Body of pancreas (tissue), 4 donors: ENCODE measurements at regions not wholly inside any gene's neighbourhood (a gene's known extent, or its start where the extent isn't known, plus 50 kb on each side); places are given as distances from the start of the nearest gene placed in this dataset.

Source experiments
- ATAC-seq: fragments of 150-250 bp; one replicate; pipeline ENCODE4 v1.9.1; 2016
- DNase-seq, 4 donors: peaks; one replicate each; pipeline ENCODE4 v3.0.0-alpha.2; 2019
- H3K27ac ChIP-seq, 4 donors: fragments of 200-600 bp; sonication (generic); 1 replicate in 3 of 4; 2 replicates in 1 of 4; pipeline versions ENCODE4 v1.5.1 to v1.6.1; 2016 to 2019; ENCODE audit warnings: mild to moderate bottlenecking in 1 of 4, mixed read lengths in 1 of 4, moderate library complexity in 1 of 4
- H3K27me3 ChIP-seq, 2 donors: fragments of 200-600 bp; sonication (generic); one replicate each; pipeline ENCODE4 v1.6.0; 2016; ENCODE audit warnings: mild to moderate bottlenecking in 1 of 2
- H3K36me3 ChIP-seq, 2 donors: fragments of 200-600 bp; sonication (generic); replicated peaks in 1 of 2; 2 replicates each; pipeline ENCODE4 v1.5.1; 2016; ENCODE audit warnings: low read depth in 2 of 2; ENCODE audit not compliant: insufficient read depth in 1 of 2
- H3K4me1 ChIP-seq: fragments of 200-600 bp; sonication (generic); one replicate; pipeline ENCODE4 v1.6.0; 2016
- H3K4me3 ChIP-seq, 2 donors: fragments of 200-600 bp; sonication (generic); 1 replicate in 1 of 2; 2 replicates in 1 of 2; pipeline ENCODE4 v1.5.1; 2016 to 2019
- H3K9me3 ChIP-seq, 3 donors: fragments of 200-600 bp; sonication (generic); 1 replicate in 2 of 3; 2 replicates in 1 of 3; pipeline ENCODE4 v1.5.1; 2016
- POLR2A ChIP-seq, 3 donors: fragments of 450-650 bp; IDR thresholded peaks; one replicate each; pipeline ENCODE4 v1.6.1; 2016; ENCODE audit warnings: antibody characterized with exemption in 3 of 3, mild to moderate bottlenecking in 2 of 3
- WGBS, 2 donors: methylation state at CpG; one replicate each; pipeline ENCODE4 v1.1.5; 2017; 5-methylcytosine and 5-hydroxymethylcytosine counted together
- intact Hi-C: fragments of 100-400 bp; cut with DNase I; formaldehyde crosslinking; loops from one replicate; pipeline ENCODE4 v1.15.1; 2023
- TF ChIP-seq, protein P1 (sequence below), 7 experiments: fragments of 450-650 bp in 4 of 7; fragments of 200-600 bp in 3 of 7; sonication (generic) in 3 of 7; IDR thresholded peaks; one replicate each; pipeline ENCODE4 v1.5.1; 2016 to 2019; ENCODE audit warnings: antibody characterized with exemption in 7 of 7

DNA sequence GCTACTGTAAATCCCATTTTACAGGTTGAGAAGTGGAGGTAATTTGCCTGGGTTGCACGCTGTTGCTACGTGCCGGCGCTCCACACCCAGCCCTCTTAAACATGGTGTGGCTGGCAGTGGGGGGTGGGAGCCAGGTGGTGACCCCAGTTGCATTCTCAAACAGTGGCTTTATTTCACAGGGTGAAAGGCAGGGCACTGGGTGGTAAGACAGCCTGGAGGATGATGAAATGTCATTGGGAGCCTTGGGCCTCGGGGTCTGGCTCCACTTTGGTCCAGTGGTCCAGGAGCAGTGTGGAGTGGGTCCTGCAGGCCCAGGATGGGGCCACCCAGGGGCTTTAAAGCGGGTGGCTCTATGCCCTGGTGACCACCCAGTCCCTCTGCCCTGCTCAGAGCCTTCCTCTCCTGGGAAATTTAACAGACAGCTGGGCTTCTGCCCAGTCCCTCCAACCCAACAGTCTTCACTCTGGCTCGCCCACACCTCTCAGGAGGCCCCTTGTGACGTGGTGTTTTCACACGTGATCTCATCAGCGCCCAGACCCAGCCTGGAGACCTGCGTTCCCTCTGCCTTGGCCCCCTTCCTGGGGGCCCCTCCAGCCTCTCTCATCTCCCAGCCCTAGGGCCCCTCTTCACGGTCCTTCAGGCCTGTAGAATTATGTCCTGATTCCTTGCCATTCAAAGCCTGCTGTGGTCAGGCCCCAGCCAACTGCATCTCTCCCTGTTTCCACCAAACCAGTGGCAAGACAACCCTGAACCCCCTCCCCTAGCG, 92.5 kb downstream of the INHBB start:
- H3K27me3 ChIP-seq = no peaks in the 10 kb centered on the region
- no peak overlapping the region for H3K27ac ChIP-seq
- ATAC-seq (no peak), DNase-seq (no peak)
- WGBS, 2 donors = 89 to 90% methylated on average over 11 to 13 of the region's 13 CpGs
- H3K4me3 ChIP-seq = no peak overlapping the region
- no peaks in the 10 kb centered on the region for H3K9me3 ChIP-seq
- intact Hi-C loops = no loop called here
- H3K4me1 ChIP-seq = peaks cover 22% of the 10 kb centered on the region
- no peaks in the 10 kb centered on the region for H3K36me3 ChIP-seq
- no peak for TF ChIP-seq POLR2A (IDR thresholded peaks at IDR 0.05)
- TF ChIP-seq, protein P1, sequence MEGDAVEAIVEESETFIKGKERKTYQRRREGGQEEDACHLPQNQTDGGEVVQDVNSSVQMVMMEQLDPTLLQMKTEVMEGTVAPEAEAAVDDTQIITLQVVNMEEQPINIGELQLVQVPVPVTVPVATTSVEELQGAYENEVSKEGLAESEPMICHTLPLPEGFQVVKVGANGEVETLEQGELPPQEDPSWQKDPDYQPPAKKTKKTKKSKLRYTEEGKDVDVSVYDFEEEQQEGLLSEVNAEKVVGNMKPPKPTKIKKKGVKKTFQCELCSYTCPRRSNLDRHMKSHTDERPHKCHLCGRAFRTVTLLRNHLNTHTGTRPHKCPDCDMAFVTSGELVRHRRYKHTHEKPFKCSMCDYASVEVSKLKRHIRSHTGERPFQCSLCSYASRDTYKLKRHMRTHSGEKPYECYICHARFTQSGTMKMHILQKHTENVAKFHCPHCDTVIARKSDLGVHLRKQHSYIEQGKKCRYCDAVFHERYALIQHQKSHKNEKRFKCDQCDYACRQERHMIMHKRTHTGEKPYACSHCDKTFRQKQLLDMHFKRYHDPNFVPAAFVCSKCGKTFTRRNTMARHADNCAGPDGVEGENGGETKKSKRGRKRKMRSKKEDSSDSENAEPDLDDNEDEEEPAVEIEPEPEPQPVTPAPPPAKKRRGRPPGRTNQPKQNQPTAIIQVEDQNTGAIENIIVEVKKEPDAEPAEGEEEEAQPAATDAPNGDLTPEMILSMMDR (IDR thresholded peaks at IDR 0.05) = no peak

DNA sequence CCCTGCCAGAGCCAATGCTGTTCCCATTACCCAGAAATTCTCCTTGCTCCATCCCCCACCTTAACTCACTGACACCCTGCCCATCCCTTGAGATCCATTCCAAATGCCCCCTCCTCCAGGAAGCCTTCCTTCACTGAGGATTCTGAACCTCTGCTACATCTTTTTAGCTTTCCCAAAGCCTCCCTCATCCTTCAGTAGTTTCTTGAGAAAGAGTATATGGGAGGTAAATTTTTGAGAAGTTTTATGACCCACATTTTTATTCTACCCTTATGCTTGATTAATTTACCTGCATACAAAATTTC, 93.1 kb downstream of the INHBB start:
- Histone ChIP-seq H3K36me3 (no peaks in the 10 kb centered on the region), H3K27me3 (no peaks in the 10 kb centered on the region), H3K27ac (no peak overlapping the region), H3K4me1 (peaks cover 23% of the 10 kb centered on the region), H3K4me3 (no peak overlapping the region), H3K9me3 (no peaks in the 10 kb centered on the region)
- TF ChIP-seq, protein P1 (IDR thresholded peaks at IDR 0.05) = no peak
- no peak for TF ChIP-seq POLR2A (IDR thresholded peaks at IDR 0.05)
- DNase-seq (no peak), ATAC-seq (no peak)
- intact Hi-C loops = no loop called here

DNA sequence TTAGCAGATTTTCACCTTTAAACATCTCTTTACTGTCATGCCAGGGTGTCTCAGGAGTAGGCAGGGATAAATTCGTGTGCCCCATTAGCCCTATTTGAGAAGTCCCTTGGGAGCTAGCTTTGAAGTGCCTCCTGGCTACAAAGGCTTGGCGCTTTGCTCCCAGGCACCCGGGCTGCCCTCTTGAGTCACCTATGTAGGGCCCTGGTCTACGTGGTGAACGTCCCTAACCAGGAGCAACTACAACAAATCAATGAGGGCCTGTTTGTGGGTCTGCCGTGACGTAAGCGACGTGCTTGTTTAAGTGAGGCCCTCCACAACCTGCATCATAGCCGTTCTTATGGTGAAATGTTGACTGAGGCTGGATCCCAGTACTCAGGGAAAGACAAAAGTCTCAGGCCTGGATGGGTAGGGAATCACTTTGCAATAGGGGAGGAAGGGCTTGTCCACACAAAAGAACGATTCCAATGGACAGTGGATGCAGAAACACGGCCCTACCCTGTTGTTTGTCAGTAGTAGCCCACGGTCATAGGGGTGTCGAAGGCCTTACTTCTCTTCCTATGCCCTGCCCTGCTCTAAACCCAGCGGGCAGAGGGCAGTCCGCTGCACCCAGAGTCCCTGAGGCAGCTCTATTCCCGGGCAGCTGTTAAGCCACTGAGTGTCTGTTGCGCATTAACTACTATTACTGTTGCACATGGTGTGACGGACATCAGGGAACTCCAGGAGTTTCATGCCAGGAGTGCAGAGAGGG, 93.9 kb downstream of the INHBB start:
- H3K27ac ChIP-seq = no peak overlapping the region
- DNase-seq (no peak), ATAC-seq (no peak)
- no peak overlapping the region for H3K4me3 ChIP-seq
- intact Hi-C loops = no loop called here
- WGBS, 2 donors = 85 to 86% methylated on average over 19 of the region's 19 CpGs
- H3K9me3 ChIP-seq = no peaks in the 10 kb centered on the region
- H3K36me3 ChIP-seq = no peaks in the 10 kb centered on the region
- no peaks in the 10 kb centered on the region for H3K27me3 ChIP-seq
- TF ChIP-seq POLR2A (IDR thresholded peaks at IDR 0.05) = no peak
- TF ChIP-seq, protein P1 (IDR thresholded peaks at IDR 0.05) = no peak
- H3K4me1 ChIP-seq = peaks cover 31% of the 10 kb centered on the region

DNA sequence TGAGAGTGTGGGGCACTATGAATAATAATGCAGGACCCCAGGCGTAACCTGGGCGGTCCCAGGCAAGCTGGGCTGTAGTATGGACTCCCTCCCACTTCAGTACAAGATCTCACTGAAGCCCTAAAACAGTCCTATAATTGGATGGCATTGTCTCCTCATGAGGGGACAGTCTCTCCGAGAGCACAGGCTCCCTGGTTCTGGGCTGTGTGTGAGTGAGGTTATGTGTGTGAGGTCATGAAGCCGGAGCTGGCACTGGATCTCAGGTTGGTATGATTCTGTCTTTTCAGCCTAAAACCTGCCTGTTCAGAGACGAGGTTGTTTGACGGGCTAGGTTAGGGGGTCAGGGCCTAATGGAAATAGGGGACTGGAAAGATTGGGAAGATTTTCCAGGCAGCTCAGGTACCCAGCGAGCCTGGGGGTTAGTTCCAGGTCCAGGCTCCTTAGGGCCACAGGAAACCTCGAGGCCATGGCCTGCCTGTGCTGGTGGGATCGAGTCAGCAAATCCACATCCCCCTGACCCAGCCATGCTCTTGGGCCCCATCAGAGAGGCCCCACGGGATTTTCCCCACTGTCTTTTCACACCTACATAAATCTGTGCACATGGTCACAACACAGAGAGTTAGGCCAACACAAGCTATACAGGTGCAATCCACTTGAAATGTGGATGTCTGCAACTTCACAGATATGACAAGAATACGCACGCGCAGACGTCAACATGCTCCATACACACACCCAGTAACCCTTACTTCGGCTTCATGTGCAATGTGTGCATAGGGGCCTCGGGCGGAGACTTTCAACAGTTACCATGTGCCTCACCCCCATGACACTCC, 94.8 kb downstream of the INHBB start:
- Histone ChIP-seq H3K4me1 (peaks cover 39% of the 10 kb centered on the region), H3K36me3 (no peaks in the 10 kb centered on the region), H3K9me3 (no peaks in the 10 kb centered on the region), H3K4me3 (no peak overlapping the region), H3K27me3 (no peaks in the 10 kb centered on the region), H3K27ac (no peak overlapping the region)
- 87 to 93% methylated on average over 16 to 17 of the region's 17 CpGs for WGBS, 2 donors
- intact Hi-C loops = no loop called here
- ATAC-seq = no peak
- no peak for TF ChIP-seq POLR2A (IDR thresholded peaks at IDR 0.05)
- TF ChIP-seq, protein P1 (IDR thresholded peaks at IDR 0.05) = no peak
- peak in 1 of 4 donors; percentile 9 for DNase-seq
